Esophagus squamous epithelium (tissue), 5 donors: ENCODE measurements at regions not wholly inside any gene's neighbourhood (a gene's known extent, or its start where the extent isn't known, plus 50 kb on each side); places are given as distances from the start of the nearest gene placed in this dataset.

Experiments used
- DNase-seq: peaks from one replicate; lab custom pipeline; 2025; lab: John Stamatoyannopoulos, UW
- H3K27ac ChIP-seq, 4 donors: fragments of 200-600 bp; sonication (generic); one replicate each; pipeline ENCODE4 v1.5.1; 2016 to 2019; ENCODE audit warnings: mild to moderate bottlenecking in 1 of 4
- H3K27me3 ChIP-seq, 4 donors: fragments of 200-600 bp; sonication (generic); 1 replicate in 3 of 4; 2 replicates in 1 of 4; pipeline versions ENCODE4 v1.5.1 to v1.6.0; 2017 to 2021; ENCODE audit warnings: antibody characterized with exemption in 1 of 4
- H3K36me3 ChIP-seq, 3 donors: fragments of 200-600 bp; sonication (generic); one replicate each; pipeline ENCODE4 v1.5.1; 2016 to 2019
- H3K4me1 ChIP-seq, 3 donors: fragments of 200-600 bp; sonication (generic); one replicate each; pipeline ENCODE4 v1.5.1; 2017 to 2019
- H3K4me3 ChIP-seq, 4 donors: fragments of 200-600 bp; sonication (generic); 1 replicate in 3 of 4; 2 replicates in 1 of 4; pipeline ENCODE4 v1.5.1; 2016 to 2019; ENCODE audit warnings: mild to moderate bottlenecking in 2 of 4, moderate library complexity in 1 of 4
- H3K9me3 ChIP-seq, 3 donors: fragments of 200-600 bp; sonication (generic); one replicate each; pipeline ENCODE4 v1.5.1; 2016 to 2019
- CTCF ChIP-seq, 6 experiments: fragments of 450-650 bp in 4 of 6; fragments of 200-600 bp in 2 of 6; sonication (generic) in 2 of 6; IDR thresholded peaks; one replicate each; pipeline ENCODE4 v1.5.1; 2016 to 2019; ENCODE audit warnings: antibody characterized with exemption in 6 of 6, mild to moderate bottlenecking in 4 of 6, moderate library complexity in 4 of 6
- POLR2A ChIP-seq, 4 donors: fragments of 450-650 bp; IDR thresholded peaks; one replicate each; pipeline ENCODE4 v1.6.1; 2017; ENCODE audit warnings: antibody characterized with exemption in 4 of 4, mild to moderate bottlenecking in 4 of 4, moderate library complexity in 3 of 4
- WGBS, 2 donors: methylation state at CpG; one replicate each; pipeline ENCODE4 v1.1.5; 2018; 5-methylcytosine and 5-hydroxymethylcytosine counted together
- intact Hi-C: fragments of 100-400 bp; cut with DNase I; formaldehyde crosslinking; loops from one replicate; pipeline ENCODE4 v1.15.0; 2022
- donor health status: DM: yes; HTN: yes; CAD: no.

DNA sequence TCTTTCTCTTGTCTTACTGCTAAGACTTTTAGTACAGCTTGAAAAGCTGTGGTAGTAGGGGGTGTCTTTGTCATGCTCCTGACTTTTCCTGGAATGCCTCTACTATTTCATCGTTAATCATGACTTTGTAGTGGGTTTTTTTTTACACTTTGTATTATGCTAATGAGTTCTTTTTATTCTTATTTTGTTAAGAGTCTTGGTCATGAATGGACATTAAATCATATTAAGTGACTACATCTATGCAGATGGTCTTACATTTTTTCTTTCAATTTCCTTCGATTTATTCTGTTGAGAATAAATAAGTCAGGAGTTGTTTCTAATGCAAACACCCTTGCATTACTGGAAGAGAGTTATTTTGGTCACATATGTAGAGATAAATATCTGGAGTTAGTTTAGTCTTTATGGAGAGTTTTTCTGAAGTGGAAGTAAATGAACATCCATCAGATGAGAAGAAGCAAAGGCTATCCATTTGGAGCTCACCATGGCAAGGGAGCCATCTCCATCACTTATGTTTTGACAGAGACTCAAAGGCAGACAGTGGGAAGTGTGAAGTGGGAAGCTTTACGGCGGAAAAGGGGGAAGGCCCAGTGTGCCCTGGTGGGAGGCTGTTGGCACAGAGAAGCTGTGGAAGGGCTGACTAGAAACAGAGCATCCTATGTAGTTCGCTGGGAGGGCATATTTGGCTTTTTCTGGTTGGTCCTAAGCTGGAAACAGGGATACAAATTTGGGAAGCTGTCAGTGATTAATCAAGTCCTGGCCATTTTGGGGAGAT, 73.1 kb upstream of the PRR23E start:
- Histone ChIP-seq H3K27ac (no peak overlapping the region), H3K27me3 (peaks cover 0 to 3% (median 0%) of the 10 kb centered on the region in 4 donors), H3K9me3 (no peaks in the 10 kb centered on the region), H3K36me3 (no peaks in the 10 kb centered on the region), H3K4me1 (no peaks in the 10 kb centered on the region), H3K4me3 (no peak overlapping the region)
- intact Hi-C loops = no loop called here
- TF ChIP-seq CTCF (IDR thresholded peaks at IDR 0.05) (no peak), POLR2A (IDR thresholded peaks at IDR 0.05) (no peak)
- WGBS, 2 donors = 58 to 62% methylated on average over 5 of the region's 5 CpGs
- no peak for DNase-seq

GRCh38 chr3:127120851-127121647, 71.9 kb upstream of the PRR23E start:
- no peak overlapping the region for H3K27ac ChIP-seq
- DNase-seq = no peak
- no peaks in the 10 kb centered on the region for H3K36me3 ChIP-seq
- TF ChIP-seq POLR2A (IDR thresholded peaks at IDR 0.05) = no peak
- no peak for TF ChIP-seq CTCF (IDR thresholded peaks at IDR 0.05)
- H3K27me3 ChIP-seq = peaks cover 0 to 12% (median 0%) of the 10 kb centered on the region in 4 donors
- H3K4me1 ChIP-seq = no peaks in the 10 kb centered on the region
- H3K9me3 ChIP-seq = no peaks in the 10 kb centered on the region
- intact Hi-C loops = no loop called here
- WGBS, 2 donors = 89 to 94% methylated on average over 6 to 10 of the region's 13 CpGs
- no peak overlapping the region for H3K4me3 ChIP-seq

GRCh38 chr3:127121885-127122284, 71.0 kb upstream of the PRR23E start:
- no peak for DNase-seq
- no peaks in the 10 kb centered on the region for H3K36me3 ChIP-seq
- H3K27me3 ChIP-seq = peaks cover 0 to 16% (median 0%) of the 10 kb centered on the region in 4 donors
- H3K27ac ChIP-seq = no peak overlapping the region
- WGBS, 2 donors = 50% methylated on average over 1 of the region's 1 CpG; no CpG with 5 or more reads in 1 of the 2 donors
- intact Hi-C loops = no loop called here
- H3K4me3 ChIP-seq = no peak overlapping the region
- no peaks in the 10 kb centered on the region for H3K9me3 ChIP-seq
- TF ChIP-seq CTCF (IDR thresholded peaks at IDR 0.05) = no peak
- TF ChIP-seq POLR2A (IDR thresholded peaks at IDR 0.05) = no peak
- no peaks in the 10 kb centered on the region for H3K4me1 ChIP-seq

DNA sequence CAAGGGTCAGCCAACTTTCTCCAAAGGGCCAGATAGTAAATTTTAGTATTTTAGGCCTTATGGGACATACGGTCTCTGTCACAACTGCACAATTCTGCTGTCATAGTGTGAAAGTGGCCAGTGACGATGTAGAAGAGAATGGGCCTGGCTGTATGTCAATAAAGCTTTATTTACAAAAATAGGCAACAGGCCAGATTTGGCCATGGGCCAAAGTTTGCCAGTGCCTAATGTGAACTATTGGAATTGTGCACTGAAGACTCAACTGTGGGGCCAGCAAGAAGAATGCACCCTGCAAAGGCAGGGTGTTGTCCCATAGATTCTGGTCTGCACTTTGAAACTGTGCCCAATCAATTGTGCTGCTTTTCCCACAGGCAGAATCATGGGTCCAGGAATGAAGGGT, 69.4 kb upstream of the PRR23E start:
- WGBS, 2 donors = 85 to 89% methylated on average over 2 of the region's 2 CpGs
- TF ChIP-seq CTCF (IDR thresholded peaks at IDR 0.05) (no peak), POLR2A (IDR thresholded peaks at IDR 0.05) (no peak)
- DNase-seq = no peak
- no peaks in the 10 kb centered on the region for H3K36me3 ChIP-seq
- no peak overlapping the region for H3K27ac ChIP-seq
- H3K27me3 ChIP-seq = peaks cover 0 to 24% (median 0%) of the 10 kb centered on the region in 4 donors
- no peaks in the 10 kb centered on the region for H3K9me3 ChIP-seq
- no peak overlapping the region for H3K4me3 ChIP-seq
- H3K4me1 ChIP-seq = no peaks in the 10 kb centered on the region
- intact Hi-C loops = no loop called here

- no peak for DNase-seq
- Histone ChIP-seq H3K27ac (no peak overlapping the region), H3K9me3 (no peaks in the 10 kb centered on the region), H3K27me3 (peaks cover 0 to 24% (median 0%) of the 10 kb centered on the region in 4 donors), H3K36me3 (no peaks in the 10 kb centered on the region), H3K4me1 (no peaks in the 10 kb centered on the region), H3K4me3 (no peak overlapping the region)
- intact Hi-C loops = no loop called here
- TF ChIP-seq CTCF (IDR thresholded peaks at IDR 0.05) (no peak), POLR2A (IDR thresholded peaks at IDR 0.05) (no peak)
- 50 to 53% methylated on average over 4 of the region's 4 CpGs for WGBS, 2 donors
Observed at GRCh38 chr3:127124120-127124519, 68.8 kb upstream of the PRR23E start.
